K562 (cell line): ENCODE measurements at regions not wholly inside any gene's neighbourhood (a gene's known extent, or its start where the extent isn't known, plus 50 kb on each side); places are given as distances from the start of the nearest gene placed in this dataset.

ENCODE experiments used
- ATF3 ChIP-seq, 2 experiments: fragments of 450-650 bp in 1 of 2; sonication (generic) in 1 of 2; formaldehyde crosslinking in 1 of 2; IDR thresholded peaks in 1 of 2; conservative IDR thresholded peaks in 1 of 2; 2 replicates each; pipeline versions ENCODE4 v1.6.1 to v1.8.1; 2016 to 2023; ENCODE audit warnings: mild to moderate bottlenecking in 2 of 2, moderate library complexity in 2 of 2, inconsistent platforms in 1 of 2, missing genetic modification reagents in 1 of 2
- C11orf30 ChIP-seq: fragments of 450-650 bp; IDR thresholded peaks from 2 replicates; pipeline ENCODE4 v1.6.1; 2016; ENCODE audit warnings: low read depth, mild to moderate bottlenecking
- DPF2 ChIP-seq: fragments of 450-650 bp; IDR thresholded peaks from 2 replicates; pipeline ENCODE4 v1.6.1; 2016
- MAFG ChIP-seq: fragments of 450-650 bp; conservative IDR thresholded peaks from 2 replicates; pipeline ENCODE4 v1.6.1; 2016; ENCODE audit warnings: missing genetic modification characterization, missing compliant biosample characterization
- NFE2 ChIP-seq: IDR thresholded peaks from 2 replicates; pipeline ENCODE4 v1.6.1; 2014; ENCODE audit warnings: antibody characterized with exemption, low read depth
- PBX2 ChIP-seq, 2 experiments: IDR thresholded peaks in 1 of 2; conservative IDR thresholded peaks in 1 of 2; 2 replicates each; pipeline ENCODE4 v1.6.1; 2016; ENCODE audit warnings: low read depth in 2 of 2, mild to moderate bottlenecking in 1 of 2, missing compliant biosample characterization in 1 of 2, missing genetic modification characterization in 1 of 2, moderate library complexity in 1 of 2
- TEAD4 ChIP-seq, 2 experiments: sonication (generic) in 1 of 2; formaldehyde crosslinking in 1 of 2; IDR thresholded peaks; 2 replicates each; pipeline versions ENCODE4 v1.6.1 to v1.8.0; 2012 to 2022; ENCODE audit warnings: borderline replicate concordance in 1 of 2, inconsistent platforms in 1 of 2, low read length in 1 of 2, mild to moderate bottlenecking in 1 of 2, missing genetic modification reagents in 1 of 2
- TRIM24 ChIP-seq, 2 experiments: fragments of 450-650 bp; IDR thresholded peaks; 2 replicates each; pipeline ENCODE4 v1.6.1; 2016
- ZNF444 ChIP-seq: fragments of 250-450 bp; sonication (Bioruptor Pico); IDR thresholded peaks from 2 replicates; pipeline ENCODE4 v1.4.0; 2020; ENCODE audit warnings: mild to moderate bottlenecking, moderate library complexity
- TF ChIP-seq, protein P1 (sequence below): fragments of 450-650 bp; formaldehyde crosslinking; IDR thresholded peaks from 2 replicates; pipeline ENCODE4 v1.4.0; 2022; ENCODE audit warnings: missing genetic modification characterization

DNA sequence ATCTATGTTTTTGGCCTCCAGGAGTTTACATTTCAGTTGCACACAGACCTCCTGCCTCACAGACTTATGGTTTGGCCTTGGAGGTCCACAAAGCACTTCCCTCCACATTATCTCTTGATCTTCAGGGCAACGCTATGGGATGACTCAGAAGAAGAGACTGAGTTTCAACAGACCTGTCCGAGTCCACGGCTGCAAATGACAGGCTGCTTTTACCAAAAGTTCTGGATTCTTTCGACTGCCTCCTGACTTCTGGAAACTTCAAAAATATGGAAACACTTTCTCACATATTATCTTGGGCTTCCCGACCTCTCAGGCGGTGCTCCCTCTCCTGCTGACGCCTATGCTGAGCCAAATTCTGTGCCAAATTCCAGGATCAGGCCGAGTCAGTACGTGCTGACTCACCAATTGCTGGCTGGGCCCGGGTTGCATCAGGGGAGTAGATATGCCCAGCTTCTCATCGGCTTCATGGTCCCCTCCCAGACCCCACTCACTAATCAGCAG, 190.2 kb downstream of the BMP7 start (continued):
- TF ChIP-seq C11orf30: peak; percentile 89
- peak in 1 of 2 experiments; percentile 26; a peak in 1 of 4 replicates for TF ChIP-seq TRIM24 (IDR thresholded peaks at IDR 0.05)
- TF ChIP-seq TEAD4 (IDR thresholded peaks at IDR 0.05; ENCODE audit: low read length): peak; percentile 18; the same call in 1 of the 2 replicates
- no peak for TF ChIP-seq TEAD4 (CRISPR knock-in tag; IDR thresholded peaks at IDR 0.05; ENCODE audit: borderline replicate concordance)
- peak; percentile 91 for TF ChIP-seq ATF3 (IDR thresholded peaks at IDR 0.05)
- no peak for TF ChIP-seq ATF3 (CRISPR knock-in tag; conservative IDR thresholded peaks at IDR 0.05)
- peak; percentile 77 for TF ChIP-seq MAFG (tag)
- 0 out of 2 replicates have a peak, but pooled peaks have one; percentile 27 for TF ChIP-seq DPF2
- no peak for TF ChIP-seq PBX2 (CRISPR knock-in tag; IDR thresholded peaks at IDR 0.05; ENCODE audit: low read depth)
- TF ChIP-seq PBX2 (tag; conservative IDR thresholded peaks at IDR 0.05; ENCODE audit: low read depth): no peak
- no peak for TF ChIP-seq ZNF444 (CRISPR knock-in tag)
- TF ChIP-seq, protein P1, sequence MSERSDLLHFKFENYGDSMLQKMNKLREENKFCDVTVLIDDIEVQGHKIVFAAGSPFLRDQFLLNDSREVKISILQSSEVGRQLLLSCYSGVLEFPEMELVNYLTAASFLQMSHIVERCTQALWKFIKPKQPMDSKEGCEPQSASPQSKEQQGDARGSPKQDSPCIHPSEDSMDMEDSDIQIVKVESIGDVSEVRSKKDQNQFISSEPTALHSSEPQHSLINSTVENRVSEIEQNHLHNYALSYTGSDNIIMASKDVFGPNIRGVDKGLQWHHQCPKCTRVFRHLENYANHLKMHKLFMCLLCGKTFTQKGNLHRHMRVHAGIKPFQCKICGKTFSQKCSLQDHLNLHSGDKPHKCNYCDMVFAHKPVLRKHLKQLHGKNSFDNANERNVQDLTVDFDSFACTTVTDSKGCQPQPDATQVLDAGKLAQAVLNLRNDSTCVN (CRISPR knock-in tag): no peak
- peak; percentile 64 for TF ChIP-seq NFE2
